ENCODE measurements at regions not wholly inside any gene's neighbourhood (a gene's known extent, or its start where the extent isn't known, plus 50 kb on each side); places are given as distances from the start of the nearest gene placed in this dataset.

GRCh38 chr12:13924286-13924685 lies 57.1 kb downstream of the GRIN2B start:
- no peak for TF ChIP-seq SPI1 (IDR thresholded peaks at IDR 0.05; ENCODE audit: borderline replicate concordance, low read depth)
- no peak for TF ChIP-seq GABPA (IDR thresholded peaks at IDR 0.05; ENCODE audit: low read depth)
- no peak for TF ChIP-seq CTCF (IDR thresholded peaks at IDR 0.05; ENCODE audit: insufficient read depth, low read length)
- TF ChIP-seq REST (IDR thresholded peaks at IDR 0.05; ENCODE audit: insufficient replicate concordance, low read depth) = no peak
- TF ChIP-seq POLR2AphosphoS5 (IDR thresholded peaks at IDR 0.05; ENCODE audit: low read depth) = no peak
- H3K27me3 ChIP-seq (ENCODE audit: insufficient read depth, poor library complexity, severe bottlenecking) = peaks cover 2% of the 10 kb centered on the region
- DNase-seq (ENCODE audit: low read depth in 1 of 2, low spot score in 1 of 2) = no peak
- no peak overlapping the region for H3K27ac ChIP-seq (replicated peaks)
- H3K4me3 ChIP-seq (replicated peaks; ENCODE audit: insufficient read depth, low read length) = no peak overlapping the region

GRCh38 chr12:13918897-13919296 lies 62.5 kb downstream of the GRIN2B start:
- TF ChIP-seq SPI1 (IDR thresholded peaks at IDR 0.05; ENCODE audit: borderline replicate concordance, low read depth) (no peak), POLR2AphosphoS5 (IDR thresholded peaks at IDR 0.05; ENCODE audit: low read depth) (no peak), REST (IDR thresholded peaks at IDR 0.05; ENCODE audit: insufficient replicate concordance, low read depth) (no peak), GABPA (IDR thresholded peaks at IDR 0.05; ENCODE audit: low read depth) (no peak), CTCF (IDR thresholded peaks at IDR 0.05; ENCODE audit: insufficient read depth, low read length) (no peak)
- H3K4me3 ChIP-seq (replicated peaks; ENCODE audit: insufficient read depth, low read length) = no peak overlapping the region

GRCh38 chr12:13915096-13915495 lies 66.3 kb downstream of the GRIN2B start:
- H3K4me3 ChIP-seq (replicated peaks; ENCODE audit: insufficient read depth, low read length) = no peak overlapping the region
- H3K27me3 ChIP-seq (ENCODE audit: insufficient read depth, poor library complexity, severe bottlenecking) = peaks cover 4% of the 10 kb centered on the region
- no peak for DNase-seq (ENCODE audit: low read depth in 1 of 2, low spot score in 1 of 2)
- H3K27ac ChIP-seq (replicated peaks) = no peak overlapping the region
- TF ChIP-seq REST (IDR thresholded peaks at IDR 0.05; ENCODE audit: insufficient replicate concordance, low read depth) (no peak), GABPA (IDR thresholded peaks at IDR 0.05; ENCODE audit: low read depth) (no peak), SPI1 (IDR thresholded peaks at IDR 0.05; ENCODE audit: borderline replicate concordance, low read depth) (no peak), CTCF (IDR thresholded peaks at IDR 0.05; ENCODE audit: insufficient read depth, low read length) (no peak), POLR2AphosphoS5 (IDR thresholded peaks at IDR 0.05; ENCODE audit: low read depth) (no peak)

More at GRCh38 chr12:13918897-13919296, 62.5 kb downstream of the GRIN2B start:
- no peak for DNase-seq (ENCODE audit: low read depth in 1 of 2, low spot score in 1 of 2)
- Histone ChIP-seq H3K27ac (replicated peaks) (no peak overlapping the region), H3K27me3 (ENCODE audit: insufficient read depth, poor library complexity, severe bottlenecking) (peaks cover 4% of the 10 kb centered on the region)
